Right lobe of liver (tissue), 4 donors: ENCODE measurements at regions not wholly inside any gene's neighbourhood (a gene's known extent, or its start where the extent isn't known, plus 50 kb on each side); places are given as distances from the start of the nearest gene placed in this dataset.

Experiments
- CTCF ChIP-seq, 4 donors: fragments of 200-600 bp in 3 of 4; fragments of 450-650 bp in 1 of 4; IDR thresholded peaks; one replicate each; pipeline versions ENCODE4 v1.5.1 to v1.8.0; 2016 to 2022; ENCODE audit warnings: antibody characterized with exemption in 4 of 4, mild to moderate bottlenecking in 2 of 4
- POLR2A ChIP-seq: fragments of 450-650 bp; IDR thresholded peaks from one replicate; pipeline ENCODE4 v1.6.1; 2017; ENCODE audit warnings: antibody characterized with exemption, mild to moderate bottlenecking
- donor health status: DM: no; HTN: no; CAD: no.
- donor health status: DM: no; HTN: no; CAD: no.
- donor health status: DM: no; HTN: yes; CAD: no.

GRCh38 chr6:97438011-97438671, 155.1 kb upstream of the MMS22L start:
- TF ChIP-seq CTCF (IDR thresholded peaks at IDR 0.05) (no peak), POLR2A (no peak)
